ENCODE measurements at regions not wholly inside any gene's neighbourhood (a gene's known extent, or its start where the extent isn't known, plus 50 kb on each side); places are given as distances from the start of the nearest gene placed in this dataset.

DNA sequence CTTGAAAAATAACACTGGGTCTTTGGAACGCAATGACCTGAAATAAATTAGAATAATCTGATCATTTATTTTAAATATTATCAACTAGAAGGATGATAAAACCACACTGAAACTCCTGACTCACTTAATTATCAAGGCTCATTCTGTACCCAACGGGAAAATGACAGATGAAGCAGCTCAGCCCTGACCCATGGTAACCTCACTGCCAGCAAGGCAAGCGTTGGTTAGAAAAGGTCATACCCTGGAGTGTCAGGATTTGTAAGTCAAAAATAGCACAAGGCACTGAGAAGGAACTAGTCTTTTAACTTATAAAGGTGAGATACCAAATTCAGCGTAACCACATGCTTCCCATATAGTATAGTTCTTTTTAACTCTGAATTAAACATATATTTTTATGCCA, 277.5 kb downstream of the ETAA1 start:
- H3K36me3 ChIP-seq (ENCODE audit: insufficient read depth, low read length): no peaks in the 10 kb centered on the region
- no peaks in the 10 kb centered on the region for H3F3A ChIP-seq (ENCODE audit: insufficient read depth, low read length)
- no peaks in the 10 kb centered on the region for H3K27me3 ChIP-seq (ENCODE audit: insufficient read depth, low read length)
- H3K4me1 ChIP-seq (ENCODE audit: insufficient read depth, low read length, severe bottlenecking): no peaks in the 10 kb centered on the region
- H3K4me3 ChIP-seq (ENCODE audit: low read depth, low read length, poor library complexity, severe bottlenecking): no peak overlapping the region
- no peak overlapping the region for H3K27ac ChIP-seq (ENCODE audit: low read depth, low read length, poor library complexity, severe bottlenecking)
- no peaks in the 10 kb centered on the region for H4K20me1 ChIP-seq (ENCODE audit: insufficient read depth, low read length)
- H2AFZ ChIP-seq (ENCODE audit: low read length): no peak overlapping the region
- no peak overlapping the region for H3K9ac ChIP-seq (ENCODE audit: low read length)
- no peak overlapping the region for H3K4me2 ChIP-seq (ENCODE audit: low read length)
- no peaks in the 10 kb centered on the region for H3K79me2 ChIP-seq (ENCODE audit: insufficient read depth, low read length)
- H3K9me2 ChIP-seq (ENCODE audit: low read depth, low read length): no peaks in the 10 kb centered on the region
- H3K9me3 ChIP-seq (ENCODE audit: low read length): no peaks in the 10 kb centered on the region
- TF ChIP-seq, protein P1, sequence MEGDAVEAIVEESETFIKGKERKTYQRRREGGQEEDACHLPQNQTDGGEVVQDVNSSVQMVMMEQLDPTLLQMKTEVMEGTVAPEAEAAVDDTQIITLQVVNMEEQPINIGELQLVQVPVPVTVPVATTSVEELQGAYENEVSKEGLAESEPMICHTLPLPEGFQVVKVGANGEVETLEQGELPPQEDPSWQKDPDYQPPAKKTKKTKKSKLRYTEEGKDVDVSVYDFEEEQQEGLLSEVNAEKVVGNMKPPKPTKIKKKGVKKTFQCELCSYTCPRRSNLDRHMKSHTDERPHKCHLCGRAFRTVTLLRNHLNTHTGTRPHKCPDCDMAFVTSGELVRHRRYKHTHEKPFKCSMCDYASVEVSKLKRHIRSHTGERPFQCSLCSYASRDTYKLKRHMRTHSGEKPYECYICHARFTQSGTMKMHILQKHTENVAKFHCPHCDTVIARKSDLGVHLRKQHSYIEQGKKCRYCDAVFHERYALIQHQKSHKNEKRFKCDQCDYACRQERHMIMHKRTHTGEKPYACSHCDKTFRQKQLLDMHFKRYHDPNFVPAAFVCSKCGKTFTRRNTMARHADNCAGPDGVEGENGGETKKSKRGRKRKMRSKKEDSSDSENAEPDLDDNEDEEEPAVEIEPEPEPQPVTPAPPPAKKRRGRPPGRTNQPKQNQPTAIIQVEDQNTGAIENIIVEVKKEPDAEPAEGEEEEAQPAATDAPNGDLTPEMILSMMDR (IDR thresholded peaks at IDR 0.05; ENCODE audit: low read length): no peak
- TF ChIP-seq EZH2 (IDR thresholded peaks at IDR 0.05; ENCODE audit: borderline replicate concordance, low read length): no peak

GRCh38 chr2:67684991-67685390, 287.9 kb downstream of the ETAA1 start:
- no peaks in the 10 kb centered on the region for H3K27me3 ChIP-seq (ENCODE audit: insufficient read depth, low read length)
- no peaks in the 10 kb centered on the region for H3K36me3 ChIP-seq (ENCODE audit: insufficient read depth, low read length)
- no peaks in the 10 kb centered on the region for H3K79me2 ChIP-seq (ENCODE audit: insufficient read depth, low read length)
- no peak overlapping the region for H3K4me3 ChIP-seq (ENCODE audit: low read depth, low read length, poor library complexity, severe bottlenecking)
- no peak overlapping the region for H3K4me2 ChIP-seq (ENCODE audit: low read length)
- H3F3A ChIP-seq (ENCODE audit: insufficient read depth, low read length): no peaks in the 10 kb centered on the region
- H2AFZ ChIP-seq (ENCODE audit: low read length): no peak overlapping the region
- TF ChIP-seq EZH2 (IDR thresholded peaks at IDR 0.05; ENCODE audit: borderline replicate concordance, low read length): no peak
- TF ChIP-seq, protein P1 (IDR thresholded peaks at IDR 0.05; ENCODE audit: low read length): no peak
- H3K9me3 ChIP-seq (ENCODE audit: low read length): no peaks in the 10 kb centered on the region
- no peaks in the 10 kb centered on the region for H3K4me1 ChIP-seq (ENCODE audit: insufficient read depth, low read length, severe bottlenecking)
- H3K9me2 ChIP-seq (ENCODE audit: low read depth, low read length): no peaks in the 10 kb centered on the region
- H4K20me1 ChIP-seq (ENCODE audit: insufficient read depth, low read length): no peaks in the 10 kb centered on the region
- no peak overlapping the region for H3K9ac ChIP-seq (ENCODE audit: low read length)
- H3K27ac ChIP-seq (ENCODE audit: low read depth, low read length, poor library complexity, severe bottlenecking): no peak overlapping the region

DNA sequence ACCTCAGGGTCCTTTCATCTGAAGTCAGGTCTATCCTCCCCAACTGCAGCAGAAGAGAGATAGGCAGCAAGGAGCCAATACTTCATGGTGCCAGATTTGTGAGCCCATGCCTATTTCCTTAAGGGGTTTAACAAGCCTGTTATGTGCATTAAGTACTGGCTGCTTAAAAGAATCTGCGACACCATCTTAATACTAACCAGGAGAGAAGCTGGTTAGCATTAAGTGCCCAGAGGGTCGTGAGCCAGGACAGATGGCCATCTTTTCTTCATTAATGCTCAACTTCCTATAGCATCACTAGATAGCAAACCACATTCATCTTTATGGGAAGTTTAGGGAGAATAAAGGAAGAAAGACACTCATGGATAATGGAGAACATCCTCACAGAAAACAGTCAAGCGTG, 289.1 kb downstream of the ETAA1 start:
- Histone ChIP-seq H3K9ac (ENCODE audit: low read length) (no peak overlapping the region), H2AFZ (ENCODE audit: low read length) (no peak overlapping the region), H3K27me3 (ENCODE audit: insufficient read depth, low read length) (no peaks in the 10 kb centered on the region), H3K27ac (ENCODE audit: low read depth, low read length, poor library complexity, severe bottlenecking) (no peak overlapping the region), H4K20me1 (ENCODE audit: insufficient read depth, low read length) (no peaks in the 10 kb centered on the region), H3K36me3 (ENCODE audit: insufficient read depth, low read length) (no peaks in the 10 kb centered on the region), H3K4me3 (ENCODE audit: low read depth, low read length, poor library complexity, severe bottlenecking) (no peak overlapping the region), H3K9me2 (ENCODE audit: low read depth, low read length) (no peaks in the 10 kb centered on the region), H3K79me2 (ENCODE audit: insufficient read depth, low read length) (no peaks in the 10 kb centered on the region), H3K4me2 (ENCODE audit: low read length) (no peak overlapping the region), H3K9me3 (ENCODE audit: low read length) (no peaks in the 10 kb centered on the region), H3K4me1 (ENCODE audit: insufficient read depth, low read length, severe bottlenecking) (no peaks in the 10 kb centered on the region), H3F3A (ENCODE audit: insufficient read depth, low read length) (no peaks in the 10 kb centered on the region)
- TF ChIP-seq EZH2 (IDR thresholded peaks at IDR 0.05; ENCODE audit: borderline replicate concordance, low read length): no peak
- TF ChIP-seq, protein P1 (IDR thresholded peaks at IDR 0.05; ENCODE audit: low read length): no peak

All from OCI-LY1 (cell line).